Fibroblast of lung (primary cell): ENCODE measurements at regions not wholly inside any gene's neighbourhood (a gene's known extent, or its start where the extent isn't known, plus 50 kb on each side); places are given as distances from the start of the nearest gene placed in this dataset.

Source experiments
- EZH2 ChIP-seq: IDR thresholded peaks from 2 replicates; pipeline ENCODE4 v1.5.1; 2012; ENCODE audit warnings: low read length, control low read depth, mild to moderate bottlenecking; ENCODE audit errors: missing control alignments
- TF ChIP-seq, protein P1 (sequence below), 2 donors: IDR thresholded peaks in 1 of 2; conservative IDR thresholded peaks in 1 of 2; 1 replicate in 1 of 2; 2 replicates in 1 of 2; pipeline ENCODE4 v1.5.1; 2011 to 2012; ENCODE audit warnings: low read length in 2 of 2, control low read depth in 1 of 2, inconsistent platforms in 1 of 2, low read depth in 1 of 2, mild to moderate bottlenecking in 1 of 2

GRCh38 chrX:39327255-39327654 is 526.0 kb downstream of the MID1IP1 start:
- TF ChIP-seq, protein P1, sequence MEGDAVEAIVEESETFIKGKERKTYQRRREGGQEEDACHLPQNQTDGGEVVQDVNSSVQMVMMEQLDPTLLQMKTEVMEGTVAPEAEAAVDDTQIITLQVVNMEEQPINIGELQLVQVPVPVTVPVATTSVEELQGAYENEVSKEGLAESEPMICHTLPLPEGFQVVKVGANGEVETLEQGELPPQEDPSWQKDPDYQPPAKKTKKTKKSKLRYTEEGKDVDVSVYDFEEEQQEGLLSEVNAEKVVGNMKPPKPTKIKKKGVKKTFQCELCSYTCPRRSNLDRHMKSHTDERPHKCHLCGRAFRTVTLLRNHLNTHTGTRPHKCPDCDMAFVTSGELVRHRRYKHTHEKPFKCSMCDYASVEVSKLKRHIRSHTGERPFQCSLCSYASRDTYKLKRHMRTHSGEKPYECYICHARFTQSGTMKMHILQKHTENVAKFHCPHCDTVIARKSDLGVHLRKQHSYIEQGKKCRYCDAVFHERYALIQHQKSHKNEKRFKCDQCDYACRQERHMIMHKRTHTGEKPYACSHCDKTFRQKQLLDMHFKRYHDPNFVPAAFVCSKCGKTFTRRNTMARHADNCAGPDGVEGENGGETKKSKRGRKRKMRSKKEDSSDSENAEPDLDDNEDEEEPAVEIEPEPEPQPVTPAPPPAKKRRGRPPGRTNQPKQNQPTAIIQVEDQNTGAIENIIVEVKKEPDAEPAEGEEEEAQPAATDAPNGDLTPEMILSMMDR (conservative IDR thresholded peaks at IDR 0.05 in 1 of 2, IDR thresholded peaks at IDR 0.05 in 1 of 2; ENCODE audit: low read depth in 1 of 2, low read length in 2 of 2) = no peak
- no peak for TF ChIP-seq EZH2
